C4-2B (cell line): ENCODE measurements at regions not wholly inside any gene's neighbourhood (a gene's known extent, or its start where the extent isn't known, plus 50 kb on each side); places are given as distances from the start of the nearest gene placed in this dataset.
A peak's percentile ranks its signal among the peaks of the same experiment; 100 is the strongest.

Experiments used
- H3K27ac ChIP-seq: fragments of 450-650 bp; 2 replicates; pipeline ENCODE4 v1.5.1; 2017
- ZFX ChIP-seq: fragments of 450-650 bp; IDR thresholded peaks from 2 replicates; pipeline ENCODE4 v1.6.1; 2017
- TF ChIP-seq, protein P1 (sequence below): fragments of 450-650 bp; conservative IDR thresholded peaks from 2 replicates; pipeline ENCODE4 v1.5.1; 2017; ENCODE audit warnings: mild to moderate bottlenecking

DNA sequence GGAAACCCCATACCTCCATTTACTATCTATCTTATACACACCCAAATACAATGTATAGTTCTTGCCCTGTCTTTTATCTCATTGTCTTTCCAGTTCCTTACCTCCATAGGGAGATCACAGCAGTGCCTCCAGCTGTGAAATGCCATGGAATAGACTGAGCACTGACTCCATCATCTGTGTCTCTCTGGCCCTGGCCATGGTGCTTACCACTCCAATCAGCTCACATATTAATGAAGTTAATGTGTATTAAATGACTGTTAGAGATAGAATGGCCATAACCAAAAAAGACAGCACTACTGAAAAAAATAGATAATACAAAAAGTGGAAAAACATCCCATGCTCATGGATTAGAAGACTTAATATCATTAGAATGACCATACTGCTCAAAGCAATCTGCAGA lies 240.4 kb upstream of the SOX21 start:
- TF ChIP-seq, protein P1, sequence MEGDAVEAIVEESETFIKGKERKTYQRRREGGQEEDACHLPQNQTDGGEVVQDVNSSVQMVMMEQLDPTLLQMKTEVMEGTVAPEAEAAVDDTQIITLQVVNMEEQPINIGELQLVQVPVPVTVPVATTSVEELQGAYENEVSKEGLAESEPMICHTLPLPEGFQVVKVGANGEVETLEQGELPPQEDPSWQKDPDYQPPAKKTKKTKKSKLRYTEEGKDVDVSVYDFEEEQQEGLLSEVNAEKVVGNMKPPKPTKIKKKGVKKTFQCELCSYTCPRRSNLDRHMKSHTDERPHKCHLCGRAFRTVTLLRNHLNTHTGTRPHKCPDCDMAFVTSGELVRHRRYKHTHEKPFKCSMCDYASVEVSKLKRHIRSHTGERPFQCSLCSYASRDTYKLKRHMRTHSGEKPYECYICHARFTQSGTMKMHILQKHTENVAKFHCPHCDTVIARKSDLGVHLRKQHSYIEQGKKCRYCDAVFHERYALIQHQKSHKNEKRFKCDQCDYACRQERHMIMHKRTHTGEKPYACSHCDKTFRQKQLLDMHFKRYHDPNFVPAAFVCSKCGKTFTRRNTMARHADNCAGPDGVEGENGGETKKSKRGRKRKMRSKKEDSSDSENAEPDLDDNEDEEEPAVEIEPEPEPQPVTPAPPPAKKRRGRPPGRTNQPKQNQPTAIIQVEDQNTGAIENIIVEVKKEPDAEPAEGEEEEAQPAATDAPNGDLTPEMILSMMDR: no peak
- no peak for TF ChIP-seq ZFX
- H3K27ac ChIP-seq: no peak overlapping the region

DNA sequence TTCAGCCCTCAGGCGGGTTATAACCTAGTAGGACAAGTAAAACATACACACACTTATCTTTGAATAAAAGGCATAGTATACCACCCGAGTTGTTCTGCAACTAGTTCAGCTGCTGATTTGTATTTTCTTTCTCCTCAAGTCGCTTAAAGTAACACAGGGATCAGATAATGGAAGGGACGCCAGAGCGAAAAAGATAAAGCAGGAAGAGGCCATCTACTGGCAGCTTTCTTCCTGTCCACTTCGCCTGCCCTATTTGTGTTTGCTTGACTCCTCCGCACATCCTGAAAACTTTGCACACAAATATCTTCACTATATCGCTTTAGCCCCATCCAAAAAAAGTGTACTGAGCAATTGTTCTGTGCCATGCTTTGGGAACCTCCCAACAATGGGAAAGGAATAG lies 238.0 kb upstream of the SOX21 start:
- no peak for TF ChIP-seq ZFX
- TF ChIP-seq, protein P1: peak; percentile 40
- H3K27ac ChIP-seq: no peak overlapping the region

DNA sequence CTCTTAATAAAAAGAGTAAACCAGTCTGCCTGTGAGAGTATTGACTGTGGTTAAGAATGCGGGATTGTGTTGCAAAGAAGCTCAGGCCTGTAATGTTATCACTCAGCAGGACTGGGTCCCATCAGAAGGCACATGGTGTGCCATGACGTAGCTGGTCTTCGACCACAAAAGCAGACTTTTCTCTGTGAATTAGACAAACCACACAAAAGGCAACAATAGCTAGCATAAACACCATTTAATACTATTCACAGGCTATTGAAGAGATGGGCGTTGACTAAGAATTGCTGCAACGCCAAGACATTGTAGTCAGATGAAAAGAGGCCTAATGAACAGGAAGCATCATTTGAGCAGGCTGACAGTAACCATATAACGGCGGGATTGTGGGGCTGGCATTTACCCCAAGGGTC lies 235.6 kb upstream of the SOX21 start:
- TF ChIP-seq ZFX: no peak
- TF ChIP-seq, protein P1: no peak
- no peak overlapping the region for H3K27ac ChIP-seq

DNA sequence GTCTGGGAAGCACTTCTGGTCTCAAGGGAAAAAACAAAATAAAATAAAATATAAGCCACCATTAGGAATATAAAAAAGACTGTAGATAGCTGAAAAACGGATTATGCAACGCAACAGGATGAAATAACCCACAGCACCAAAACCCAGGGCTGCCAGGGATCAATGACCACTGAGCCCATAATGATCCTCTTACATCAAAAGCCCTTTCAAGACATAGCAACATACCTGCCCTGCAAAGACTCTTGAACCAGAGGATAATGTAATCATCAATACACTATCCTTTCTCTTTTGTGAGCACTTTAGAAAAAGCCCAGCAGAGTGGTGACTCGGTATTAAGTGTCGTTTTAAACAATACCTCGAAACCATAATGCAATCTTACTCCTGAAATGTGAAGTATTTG lies 235.0 kb upstream of the SOX21 start:
- TF ChIP-seq ZFX: no peak
- TF ChIP-seq, protein P1: no peak
- no peak overlapping the region for H3K27ac ChIP-seq

DNA sequence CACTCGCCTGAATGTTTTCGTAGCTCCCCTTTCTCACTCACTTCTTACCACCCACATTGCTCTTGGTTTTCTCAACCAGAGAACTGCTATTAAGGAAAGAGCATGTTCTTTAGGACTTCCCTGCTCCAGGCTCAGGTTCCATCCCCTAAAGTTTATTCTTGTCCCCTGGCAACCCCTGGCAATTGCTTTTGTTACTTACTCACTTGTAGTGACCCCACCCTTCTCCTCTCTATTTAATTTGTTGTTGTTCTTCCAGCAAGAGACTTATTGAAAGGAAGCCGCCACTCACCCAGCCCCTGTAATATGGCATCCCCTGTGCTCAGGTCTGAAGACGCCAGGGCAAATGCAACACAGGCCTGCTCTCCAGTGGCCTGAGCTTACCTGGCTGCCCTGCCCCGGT lies 233.7 kb upstream of the SOX21 start:
- TF ChIP-seq, protein P1: no peak
- no peak for TF ChIP-seq ZFX
- H3K27ac ChIP-seq: no peak overlapping the region

DNA sequence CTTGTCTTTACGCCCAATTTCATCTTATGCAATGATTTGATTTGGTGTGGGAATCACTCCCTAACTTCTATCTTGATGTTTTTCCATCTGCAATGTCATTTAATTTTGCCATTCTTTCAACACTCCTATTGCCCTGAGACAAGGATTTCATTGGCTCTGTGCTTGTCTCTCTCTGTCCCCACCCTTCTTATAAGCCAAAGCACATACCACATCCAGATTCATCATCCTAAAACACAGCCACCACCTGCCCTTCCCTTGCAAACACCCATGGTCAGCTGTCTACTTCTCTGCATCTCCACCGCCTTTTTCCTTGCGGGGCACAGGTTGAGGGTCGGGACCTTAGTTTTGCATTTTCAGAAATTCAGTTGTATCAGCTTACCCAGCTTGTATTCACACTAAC lies 225.8 kb upstream of the SOX21 start:
- TF ChIP-seq ZFX: no peak
- TF ChIP-seq, protein P1: no peak
- H3K27ac ChIP-seq: no peak overlapping the region

DNA sequence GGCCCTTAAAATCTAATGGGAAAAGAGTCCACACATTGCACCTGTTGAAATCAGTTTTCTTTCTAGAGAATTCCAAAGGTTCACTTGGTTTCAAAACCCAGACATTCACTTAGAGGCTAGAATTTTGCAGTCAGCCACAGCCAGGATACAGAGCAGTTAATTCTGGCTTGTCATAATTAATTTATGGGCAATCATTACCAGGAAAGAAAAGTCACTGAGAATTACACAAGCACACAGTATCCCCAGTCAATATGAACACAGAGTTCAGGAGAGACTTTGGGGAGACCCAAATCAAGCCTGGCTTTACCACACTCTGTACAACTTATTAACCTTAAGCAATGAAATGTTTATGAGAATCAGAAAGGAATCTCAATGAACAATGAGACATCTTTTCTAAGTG lies 224.3 kb upstream of the SOX21 start:
- TF ChIP-seq ZFX: no peak
- TF ChIP-seq, protein P1: no peak

DNA sequence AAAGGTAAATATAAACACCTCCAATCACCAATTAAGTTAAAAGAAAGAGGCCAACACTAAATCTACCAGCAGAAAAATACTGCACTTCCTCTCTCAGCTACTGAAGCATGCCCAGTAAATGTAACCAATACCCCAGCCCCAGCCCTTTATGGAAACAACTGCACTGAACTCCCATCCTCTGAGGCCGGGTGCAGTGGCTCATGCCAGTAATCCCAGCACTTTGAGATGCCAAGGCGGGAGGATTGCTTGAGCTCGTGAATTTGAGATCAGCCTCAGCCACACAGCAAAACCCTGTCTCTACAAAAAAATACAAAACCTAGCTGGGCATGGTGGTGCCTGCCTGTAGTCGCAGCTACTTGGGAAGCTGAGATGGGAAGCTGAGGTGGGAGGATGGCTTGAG lies 221.6 kb upstream of the SOX21 start:
- no peak overlapping the region for H3K27ac ChIP-seq
- TF ChIP-seq, protein P1: no peak
- no peak for TF ChIP-seq ZFX

More for the DNA sequence above, 224.3 kb upstream of the SOX21 start:
- no peak overlapping the region for H3K27ac ChIP-seq
